ENCODE measurements at regions not wholly inside any gene's neighbourhood (a gene's known extent, or its start where the extent isn't known, plus 50 kb on each side); places are given as distances from the start of the nearest gene placed in this dataset.

DNA sequence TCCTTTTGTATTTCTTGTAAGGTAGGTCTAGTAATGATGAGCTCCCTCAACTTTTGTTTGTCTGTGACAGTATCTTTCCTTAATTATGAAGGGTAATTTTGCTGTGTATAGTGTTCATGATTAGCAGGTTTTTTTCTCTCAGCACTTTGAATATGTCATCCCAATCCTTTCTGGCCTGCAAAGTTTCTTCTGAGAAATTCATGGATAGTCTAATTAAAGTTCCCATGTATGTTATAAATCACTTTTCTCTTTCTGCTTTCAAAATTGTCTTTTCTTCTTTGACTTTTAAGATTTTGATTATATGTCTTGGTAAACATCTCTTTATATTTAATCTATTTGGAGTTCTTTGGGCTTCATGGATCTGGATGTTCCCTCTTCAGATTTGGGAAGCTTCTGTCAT lies 54.3 kb upstream of the ZKSCAN2 start:
- DNase-seq (ENCODE audit: low read depth), result no peak

GRCh38 chr16:25311039-25311438 lies 53.4 kb upstream of the ZKSCAN2 start:
- DNase-seq (ENCODE audit: low read depth), result no peak

All from renal cortical epithelial cell (primary cell).